ENCODE measurements at regions not wholly inside any gene's neighbourhood (a gene's known extent, or its start where the extent isn't known, plus 50 kb on each side); places are given as distances from the start of the nearest gene placed in this dataset.

DNA sequence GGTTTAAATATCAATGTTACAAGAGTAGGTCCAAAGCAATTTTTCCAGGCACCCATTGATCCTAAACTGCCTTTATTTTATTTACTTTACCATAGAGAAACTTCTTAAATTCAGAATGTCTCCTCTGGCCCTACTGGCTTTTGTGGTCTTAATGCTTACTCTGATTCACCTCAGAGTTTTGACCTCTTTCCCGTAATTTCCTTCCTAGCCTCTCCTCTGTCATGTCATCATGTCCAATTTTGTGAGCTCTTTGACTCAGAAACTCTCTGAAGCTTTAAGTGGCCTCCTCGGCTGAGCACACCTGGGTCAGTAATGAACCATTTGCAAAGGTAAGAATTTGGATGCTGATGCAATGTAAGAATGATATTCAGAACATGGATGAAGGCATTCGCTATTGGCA is 303.8 kb upstream of the CDH18 start:
- no peak overlapping the region for H3K27ac Mint-ChIP-seq
- no peaks in the 10 kb centered on the region for H3K9me3 Mint-ChIP-seq
- POLR2A ChIA-PET = no interaction called here
- CTCF ChIA-PET = no interaction called here
- H3K4me3 Mint-ChIP-seq = no peak overlapping the region
- H3K27me3 Mint-ChIP-seq (ENCODE audit: low read depth) = no peaks in the 10 kb centered on the region
- no peaks in the 10 kb centered on the region for H3K36me3 Mint-ChIP-seq
- TF ChIP-seq GTF2I (CRISPR knock-in tag; conservative IDR thresholded peaks at IDR 0.05) = no peak
- TF ChIP-seq, protein P1, sequence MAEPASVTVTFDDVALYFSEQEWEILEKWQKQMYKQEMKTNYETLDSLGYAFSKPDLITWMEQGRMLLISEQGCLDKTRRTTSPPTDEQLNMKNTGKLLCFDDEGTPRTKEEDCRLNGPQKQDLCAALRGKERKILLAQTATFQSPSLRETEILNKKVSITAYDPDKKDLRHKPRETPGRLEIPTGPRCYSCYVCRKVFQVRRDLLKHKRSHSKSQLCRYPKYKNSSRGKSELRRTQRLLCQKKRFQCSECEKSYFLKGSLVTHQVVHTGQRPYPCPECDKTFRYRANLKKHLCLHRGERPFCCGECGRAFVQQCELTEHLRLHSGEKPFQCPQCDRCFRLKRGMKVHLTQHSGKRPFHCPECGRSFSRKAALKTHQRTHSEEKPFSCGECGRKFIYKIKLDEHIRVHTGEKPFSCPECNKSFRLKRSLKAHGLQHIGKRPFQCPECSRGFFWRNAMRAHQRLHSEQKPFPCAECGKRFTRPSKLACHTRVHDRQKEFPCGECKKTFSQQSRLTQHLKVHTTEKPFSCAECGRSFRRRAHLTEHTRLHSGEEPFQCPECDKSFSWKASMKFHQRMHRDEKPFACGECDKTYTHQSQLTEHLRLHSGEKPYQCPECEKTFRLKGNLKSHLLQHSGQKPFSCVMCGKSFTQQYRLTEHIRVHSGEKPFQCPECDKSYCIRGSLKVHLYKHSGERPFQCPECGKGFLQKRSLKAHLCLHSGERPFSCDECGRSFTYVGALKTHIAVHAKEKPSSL (CRISPR knock-in tag; conservative IDR thresholded peaks at IDR 0.05) = no peak
- TF ChIP-seq ZNF219 (CRISPR knock-in tag; IDR thresholded peaks at IDR 0.05; ENCODE audit: borderline replicate concordance) = no peak
- TF ChIP-seq, protein P2, sequence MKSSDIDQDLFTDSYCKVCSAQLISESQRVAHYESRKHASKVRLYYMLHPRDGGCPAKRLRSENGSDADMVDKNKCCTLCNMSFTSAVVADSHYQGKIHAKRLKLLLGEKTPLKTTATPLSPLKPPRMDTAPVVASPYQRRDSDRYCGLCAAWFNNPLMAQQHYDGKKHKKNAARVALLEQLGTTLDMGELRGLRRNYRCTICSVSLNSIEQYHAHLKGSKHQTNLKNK (CRISPR knock-in tag; IDR thresholded peaks at IDR 0.05) = no peak
- no peak for TF ChIP-seq SOX15 (CRISPR knock-in tag; IDR thresholded peaks at IDR 0.05)
- TF ChIP-seq HMGA2 (CRISPR knock-in tag; IDR thresholded peaks at IDR 0.05) = no peak
- H3K4me1 Mint-ChIP-seq = no peaks in the 10 kb centered on the region
- ATAC-seq (no peak), DNase-seq (ENCODE audit: low spot score) (no peak)

- no peak for DNase-seq (ENCODE audit: low spot score)
- Mint-ChIP-seq H3K27ac (no peak overlapping the region), H3K27me3 (ENCODE audit: low read depth) (no peaks in the 10 kb centered on the region), H3K4me3 (no peak overlapping the region), H3K36me3 (no peaks in the 10 kb centered on the region), H3K9me3 (no peaks in the 10 kb centered on the region), H3K4me1 (no peaks in the 10 kb centered on the region)
- ATAC-seq = no peak
- POLR2A ChIA-PET = no interaction called here
- CTCF ChIA-PET = no interaction called here
- TF ChIP-seq, protein P1 (CRISPR knock-in tag; conservative IDR thresholded peaks at IDR 0.05) = no peak
- TF ChIP-seq CBFB (CRISPR knock-in tag; IDR thresholded peaks at IDR 0.05; ENCODE audit: low read depth) (no peak), MLX (CRISPR knock-in tag; IDR thresholded peaks at IDR 0.05) (no peak), RORB (CRISPR knock-in tag; IDR thresholded peaks at IDR 0.05) (no peak), HMGA2 (CRISPR knock-in tag; IDR thresholded peaks at IDR 0.05) (no peak), E2F1 (CRISPR knock-in tag; IDR thresholded peaks at IDR 0.05) (no peak), ZNF396 (CRISPR knock-in tag; IDR thresholded peaks at IDR 0.05; ENCODE audit: borderline replicate concordance) (no peak), NFYB (CRISPR knock-in tag; conservative IDR thresholded peaks at IDR 0.05; ENCODE audit: low read depth) (no peak), TEAD4 (CRISPR knock-in tag; IDR thresholded peaks at IDR 0.05) (no peak), ZNF317 (CRISPR knock-in tag; IDR thresholded peaks at IDR 0.05; ENCODE audit: borderline replicate concordance, low read depth) (no peak), PREB (CRISPR knock-in tag; IDR thresholded peaks at IDR 0.05; ENCODE audit: borderline replicate concordance) (no peak)
- TF ChIP-seq, protein P3, sequence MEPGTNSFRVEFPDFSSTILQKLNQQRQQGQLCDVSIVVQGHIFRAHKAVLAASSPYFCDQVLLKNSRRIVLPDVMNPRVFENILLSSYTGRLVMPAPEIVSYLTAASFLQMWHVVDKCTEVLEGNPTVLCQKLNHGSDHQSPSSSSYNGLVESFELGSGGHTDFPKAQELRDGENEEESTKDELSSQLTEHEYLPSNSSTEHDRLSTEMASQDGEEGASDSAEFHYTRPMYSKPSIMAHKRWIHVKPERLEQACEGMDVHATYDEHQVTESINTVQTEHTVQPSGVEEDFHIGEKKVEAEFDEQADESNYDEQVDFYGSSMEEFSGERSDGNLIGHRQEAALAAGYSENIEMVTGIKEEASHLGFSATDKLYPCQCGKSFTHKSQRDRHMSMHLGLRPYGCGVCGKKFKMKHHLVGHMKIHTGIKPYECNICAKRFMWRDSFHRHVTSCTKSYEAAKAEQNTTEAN (CRISPR knock-in tag; IDR thresholded peaks at IDR 0.05) = no peak
- TF ChIP-seq, protein P4, sequence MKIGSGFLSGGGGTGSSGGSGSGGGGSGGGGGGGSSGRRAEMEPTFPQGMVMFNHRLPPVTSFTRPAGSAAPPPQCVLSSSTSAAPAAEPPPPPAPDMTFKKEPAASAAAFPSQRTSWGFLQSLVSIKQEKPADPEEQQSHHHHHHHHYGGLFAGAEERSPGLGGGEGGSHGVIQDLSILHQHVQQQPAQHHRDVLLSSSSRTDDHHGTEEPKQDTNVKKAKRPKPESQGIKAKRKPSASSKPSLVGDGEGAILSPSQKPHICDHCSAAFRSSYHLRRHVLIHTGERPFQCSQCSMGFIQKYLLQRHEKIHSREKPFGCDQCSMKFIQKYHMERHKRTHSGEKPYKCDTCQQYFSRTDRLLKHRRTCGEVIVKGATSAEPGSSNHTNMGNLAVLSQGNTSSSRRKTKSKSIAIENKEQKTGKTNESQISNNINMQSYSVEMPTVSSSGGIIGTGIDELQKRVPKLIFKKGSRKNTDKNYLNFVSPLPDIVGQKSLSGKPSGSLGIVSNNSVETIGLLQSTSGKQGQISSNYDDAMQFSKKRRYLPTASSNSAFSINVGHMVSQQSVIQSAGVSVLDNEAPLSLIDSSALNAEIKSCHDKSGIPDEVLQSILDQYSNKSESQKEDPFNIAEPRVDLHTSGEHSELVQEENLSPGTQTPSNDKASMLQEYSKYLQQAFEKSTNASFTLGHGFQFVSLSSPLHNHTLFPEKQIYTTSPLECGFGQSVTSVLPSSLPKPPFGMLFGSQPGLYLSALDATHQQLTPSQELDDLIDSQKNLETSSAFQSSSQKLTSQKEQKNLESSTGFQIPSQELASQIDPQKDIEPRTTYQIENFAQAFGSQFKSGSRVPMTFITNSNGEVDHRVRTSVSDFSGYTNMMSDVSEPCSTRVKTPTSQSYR (CRISPR knock-in tag; IDR thresholded peaks at IDR 0.05) = no peak
- TF ChIP-seq, protein P5, sequence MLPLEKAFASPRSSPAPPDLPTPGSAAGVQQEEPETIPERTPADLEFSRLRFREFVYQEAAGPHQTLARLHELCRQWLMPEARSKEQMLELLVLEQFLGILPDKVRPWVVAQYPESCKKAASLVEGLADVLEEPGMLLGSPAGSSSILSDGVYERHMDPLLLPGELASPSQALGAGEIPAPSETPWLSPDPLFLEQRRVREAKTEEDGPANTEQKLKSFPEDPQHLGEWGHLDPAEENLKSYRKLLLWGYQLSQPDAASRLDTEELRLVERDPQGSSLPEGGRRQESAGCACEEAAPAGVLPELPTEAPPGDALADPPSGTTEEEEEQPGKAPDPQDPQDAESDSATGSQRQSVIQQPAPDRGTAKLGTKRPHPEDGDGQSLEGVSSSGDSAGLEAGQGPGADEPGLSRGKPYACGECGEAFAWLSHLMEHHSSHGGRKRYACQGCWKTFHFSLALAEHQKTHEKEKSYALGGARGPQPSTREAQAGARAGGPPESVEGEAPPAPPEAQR (CRISPR knock-in tag; IDR thresholded peaks at IDR 0.05) = no peak
Observed at GRCh38 chr5:20287640-20288039, 299.6 kb upstream of the CDH18 start.
